ENCODE measurements at regions not wholly inside any gene's neighbourhood (a gene's known extent, or its start where the extent isn't known, plus 50 kb on each side); places are given as distances from the start of the nearest gene placed in this dataset.

DNA sequence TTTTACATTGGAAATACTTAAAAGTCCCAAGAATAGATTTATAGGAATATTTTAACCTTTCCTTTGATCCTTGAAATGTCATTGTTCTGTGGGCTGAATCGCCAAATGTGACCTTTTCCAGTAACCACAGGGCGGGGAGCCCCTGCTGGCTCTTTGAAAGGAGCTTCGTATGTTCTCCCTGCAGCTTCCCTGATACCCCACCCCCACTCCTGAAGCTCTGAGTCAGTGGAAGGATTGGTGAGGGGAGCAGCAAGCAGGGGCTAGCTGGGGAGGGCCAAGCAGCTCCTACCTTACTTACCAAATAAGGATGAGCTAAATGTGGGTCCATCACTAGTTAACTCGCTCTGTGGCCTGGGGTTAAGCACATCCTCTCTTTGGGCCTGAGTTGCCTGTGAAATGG, 87.7 kb downstream of the CHST1 start:
- H3K4me2 ChIP-seq (ENCODE audit: insufficient read depth, insufficient read length, low read length), result no peak overlapping the region
- no peaks in the 10 kb centered on the region; the same call in 1 of the 2 replicates for H3K4me1 ChIP-seq (ENCODE audit: insufficient read depth, low read length)
- no peaks in the 10 kb centered on the region for H3K23me2 ChIP-seq (ENCODE audit: insufficient read length, low read depth, low read length, poor library complexity, severe bottlenecking)
- H2BK20ac ChIP-seq (ENCODE audit: low read depth, low read length, poor library complexity, severe bottlenecking), result no peak overlapping the region
- H4K20me1 ChIP-seq (ENCODE audit: control insufficient read depth, insufficient read depth, insufficient read length), result no peaks in the 10 kb centered on the region
- H4K91ac ChIP-seq (ENCODE audit: insufficient read length, low read depth, low read length), result no peak overlapping the region
- no peak overlapping the region for H3K27ac Mint-ChIP-seq
- no peak overlapping the region for H3K14ac ChIP-seq (ENCODE audit: insufficient read depth, low read length)
- no peak overlapping the region for H2AFZ ChIP-seq (ENCODE audit: low read length)
- H3K9me3 Mint-ChIP-seq, result no peaks in the 10 kb centered on the region
- no peak overlapping the region for H3K18ac ChIP-seq (ENCODE audit: insufficient read length, low read depth, low read length)
- H2BK12ac ChIP-seq (ENCODE audit: insufficient read length, low read depth, low read length), result no peak overlapping the region
- H2BK120ac ChIP-seq (ENCODE audit: low read depth, low read length, poor library complexity, severe bottlenecking), result no peak overlapping the region
- no peak overlapping the region for H3K23ac ChIP-seq (ENCODE audit: insufficient read length, low read depth, low read length)
- no peak overlapping the region for H3K27ac ChIP-seq (ENCODE audit: insufficient read length, low read depth, low read length)
- no peak overlapping the region for H4K5ac ChIP-seq (ENCODE audit: insufficient read length, low read depth, low read length)
- no peak overlapping the region for H3T11ph ChIP-seq (ENCODE audit: low read length)
- no peak overlapping the region for H3K9ac ChIP-seq (ENCODE audit: extremely low read depth, insufficient read length, low read length)
- no peak for DNase-seq
- peaks cover 16 to 18% of the 10 kb centered on the region in 2 experiments for H3K4me1 Mint-ChIP-seq
- TF ChIP-seq, protein P1, sequence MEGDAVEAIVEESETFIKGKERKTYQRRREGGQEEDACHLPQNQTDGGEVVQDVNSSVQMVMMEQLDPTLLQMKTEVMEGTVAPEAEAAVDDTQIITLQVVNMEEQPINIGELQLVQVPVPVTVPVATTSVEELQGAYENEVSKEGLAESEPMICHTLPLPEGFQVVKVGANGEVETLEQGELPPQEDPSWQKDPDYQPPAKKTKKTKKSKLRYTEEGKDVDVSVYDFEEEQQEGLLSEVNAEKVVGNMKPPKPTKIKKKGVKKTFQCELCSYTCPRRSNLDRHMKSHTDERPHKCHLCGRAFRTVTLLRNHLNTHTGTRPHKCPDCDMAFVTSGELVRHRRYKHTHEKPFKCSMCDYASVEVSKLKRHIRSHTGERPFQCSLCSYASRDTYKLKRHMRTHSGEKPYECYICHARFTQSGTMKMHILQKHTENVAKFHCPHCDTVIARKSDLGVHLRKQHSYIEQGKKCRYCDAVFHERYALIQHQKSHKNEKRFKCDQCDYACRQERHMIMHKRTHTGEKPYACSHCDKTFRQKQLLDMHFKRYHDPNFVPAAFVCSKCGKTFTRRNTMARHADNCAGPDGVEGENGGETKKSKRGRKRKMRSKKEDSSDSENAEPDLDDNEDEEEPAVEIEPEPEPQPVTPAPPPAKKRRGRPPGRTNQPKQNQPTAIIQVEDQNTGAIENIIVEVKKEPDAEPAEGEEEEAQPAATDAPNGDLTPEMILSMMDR (conservative IDR thresholded peaks at IDR 0.05), result no peak
- no peaks in the 10 kb centered on the region for H3K27me3 ChIP-seq (ENCODE audit: insufficient read depth, low read length)
- H2AK5ac ChIP-seq (ENCODE audit: insufficient read length, low read length), result no peak overlapping the region
- H3K79me1 ChIP-seq (ENCODE audit: insufficient read depth, low read depth, low read length, poor library complexity, severe bottlenecking), result no peaks in the 10 kb centered on the region
- H4K8ac ChIP-seq (replicated peaks; ENCODE audit: insufficient read length, low read depth, low read length), result no peak overlapping the region
- H3K4ac ChIP-seq (ENCODE audit: low read depth, low read length), result no peak overlapping the region
- WGBS (ENCODE audit: extremely low coverage, insufficient read length, low lambda C conversion rate), result no CpG with 5 or more reads among the region's 4 CpGs
- H3K9me3 ChIP-seq (ENCODE audit: control insufficient read depth, low read depth, low read length), result no peaks in the 10 kb centered on the region
- no peak overlapping the region for H3K56ac ChIP-seq (ENCODE audit: insufficient read length, low read depth, low read length)
- H3K4me3 Mint-ChIP-seq, result no peak overlapping the region
- no peaks in the 10 kb centered on the region for H3K79me2 ChIP-seq (ENCODE audit: insufficient read depth, low read length)
- H2BK15ac ChIP-seq (ENCODE audit: low read depth, low read length), result no peak overlapping the region
- H3K27me3 Mint-ChIP-seq (ENCODE audit: low read depth), result peaks cover 38% of the 10 kb centered on the region
- H2BK5ac ChIP-seq (ENCODE audit: insufficient read length, low read length), result no peak overlapping the region
- no peaks in the 10 kb centered on the region for H3K36me3 Mint-ChIP-seq (ENCODE audit: insufficient read depth in 1 of 3, low read depth in 3 of 3)

Measured in H9 (cell line).